ENCODE measurements at regions not wholly inside any gene's neighbourhood (a gene's known extent, or its start where the extent isn't known, plus 50 kb on each side); places are given as distances from the start of the nearest gene placed in this dataset.

DNA sequence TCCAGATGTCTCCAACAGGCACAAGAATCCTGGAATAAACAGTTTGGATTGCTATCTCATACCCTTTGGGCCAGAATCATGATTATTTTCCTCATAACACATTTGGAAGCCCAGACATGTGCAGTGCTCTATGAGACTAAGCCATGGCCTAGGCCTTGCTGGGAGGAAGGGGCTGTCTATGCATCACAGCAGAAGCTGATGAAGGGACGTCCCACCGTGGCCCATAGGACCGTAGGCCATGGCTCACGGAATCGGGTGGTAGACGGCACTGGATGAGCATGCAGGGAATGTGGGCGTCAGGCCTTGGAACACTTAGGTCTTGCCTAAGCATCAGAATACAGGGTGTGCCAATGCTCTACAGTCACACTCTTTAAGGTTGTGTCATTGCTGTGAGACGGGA is 283.8 kb upstream of the TSHZ3 start:
- Histone ChIP-seq H3K27me3 (ENCODE audit: insufficient read depth, low read length) (no peaks in the 10 kb centered on the region), H3K4me3 (ENCODE audit: insufficient read depth, low read depth, low read length) (no peak overlapping the region), H3K9ac (ENCODE audit: low read length) (no peak overlapping the region), H3K4me1 (ENCODE audit: insufficient read depth, low read length) (no peaks in the 10 kb centered on the region), H3K27ac (ENCODE audit: low read depth, low read length) (no peak overlapping the region), H2AFZ (ENCODE audit: low read depth, low read length) (no peak overlapping the region), H3K4me2 (ENCODE audit: low read length) (no peak overlapping the region), H3K79me2 (ENCODE audit: insufficient read depth, low read length) (no peaks in the 10 kb centered on the region), H3K36me3 (ENCODE audit: insufficient read depth, low read length) (no peaks in the 10 kb centered on the region), H3K9me3 (ENCODE audit: insufficient read depth, low read depth, low read length) (no peaks in the 10 kb centered on the region), H4K20me1 (ENCODE audit: insufficient read depth, low read length) (no peaks in the 10 kb centered on the region)
- DNase-seq (ENCODE audit: low read depth): no peak
- H3K27ac Mint-ChIP-seq (ENCODE audit: unreplicated experiment): no peak overlapping the region
- no peaks in the 10 kb centered on the region for H3K4me1 Mint-ChIP-seq (ENCODE audit: low read depth, unreplicated experiment)
- TF ChIP-seq, protein P1, sequence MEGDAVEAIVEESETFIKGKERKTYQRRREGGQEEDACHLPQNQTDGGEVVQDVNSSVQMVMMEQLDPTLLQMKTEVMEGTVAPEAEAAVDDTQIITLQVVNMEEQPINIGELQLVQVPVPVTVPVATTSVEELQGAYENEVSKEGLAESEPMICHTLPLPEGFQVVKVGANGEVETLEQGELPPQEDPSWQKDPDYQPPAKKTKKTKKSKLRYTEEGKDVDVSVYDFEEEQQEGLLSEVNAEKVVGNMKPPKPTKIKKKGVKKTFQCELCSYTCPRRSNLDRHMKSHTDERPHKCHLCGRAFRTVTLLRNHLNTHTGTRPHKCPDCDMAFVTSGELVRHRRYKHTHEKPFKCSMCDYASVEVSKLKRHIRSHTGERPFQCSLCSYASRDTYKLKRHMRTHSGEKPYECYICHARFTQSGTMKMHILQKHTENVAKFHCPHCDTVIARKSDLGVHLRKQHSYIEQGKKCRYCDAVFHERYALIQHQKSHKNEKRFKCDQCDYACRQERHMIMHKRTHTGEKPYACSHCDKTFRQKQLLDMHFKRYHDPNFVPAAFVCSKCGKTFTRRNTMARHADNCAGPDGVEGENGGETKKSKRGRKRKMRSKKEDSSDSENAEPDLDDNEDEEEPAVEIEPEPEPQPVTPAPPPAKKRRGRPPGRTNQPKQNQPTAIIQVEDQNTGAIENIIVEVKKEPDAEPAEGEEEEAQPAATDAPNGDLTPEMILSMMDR (IDR thresholded peaks at IDR 0.05; ENCODE audit: insufficient read depth, low read depth, low read length): no peak
- no peak for TF ChIP-seq EZH2 (IDR thresholded peaks at IDR 0.05; ENCODE audit: insufficient read depth, low read length)
- FAIRE-seq: no peak
- no peaks in the 10 kb centered on the region for H3K36me3 Mint-ChIP-seq (ENCODE audit: low read depth, unreplicated experiment)
- peaks cover 42% of the 10 kb centered on the region for H3K27me3 Mint-ChIP-seq (ENCODE audit: low read depth, unreplicated experiment)
- no peak overlapping the region for H3K4me3 Mint-ChIP-seq (ENCODE audit: unreplicated experiment)
- H3K9me3 Mint-ChIP-seq (ENCODE audit: unreplicated experiment): peaks cover 2% of the 10 kb centered on the region

DNA sequence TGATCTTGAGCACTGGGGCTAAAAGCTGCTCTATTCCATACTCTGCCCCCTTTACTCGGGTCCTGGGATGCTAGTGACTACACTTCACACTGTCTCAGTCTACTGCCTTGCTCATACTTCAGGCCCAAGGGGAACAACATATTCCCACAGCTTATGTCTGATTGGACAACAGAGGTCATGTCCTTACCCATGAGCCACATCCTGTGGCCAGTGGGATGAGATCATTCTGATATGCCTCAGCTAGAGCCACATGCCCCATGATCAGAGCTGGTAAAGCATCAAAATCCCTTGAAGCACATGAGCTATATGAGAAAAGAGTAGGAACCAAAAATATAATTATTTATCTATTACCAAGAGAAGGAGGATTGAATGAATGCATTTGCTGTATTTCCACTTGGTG is 290.1 kb upstream of the TSHZ3 start:
- no peak overlapping the region for H3K27ac Mint-ChIP-seq (ENCODE audit: unreplicated experiment)

DNA sequence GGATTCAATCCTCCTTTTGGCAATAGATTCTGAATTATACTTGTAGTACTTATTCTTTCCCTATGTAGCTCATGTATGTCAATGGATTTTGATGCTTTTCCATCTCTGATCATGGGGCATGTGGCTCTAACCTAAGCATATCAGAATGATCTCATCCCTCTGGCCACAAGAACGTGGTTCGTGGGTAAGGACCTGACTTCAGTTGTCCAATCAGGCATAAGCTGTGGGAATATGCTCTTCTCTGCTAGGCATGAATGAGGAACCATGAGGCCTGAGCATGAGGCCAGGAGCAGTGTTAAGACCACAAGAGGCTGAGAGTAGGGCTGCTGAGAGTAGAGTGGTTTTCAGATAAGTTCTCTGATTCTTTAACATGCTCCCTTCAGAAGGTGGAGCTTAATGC is 292.4 kb upstream of the TSHZ3 start:
- no peaks in the 10 kb centered on the region for H3K79me2 ChIP-seq (ENCODE audit: insufficient read depth, low read length)
- no peaks in the 10 kb centered on the region for H3K4me1 ChIP-seq (ENCODE audit: insufficient read depth, low read length)
- no peak overlapping the region for H3K9ac ChIP-seq (ENCODE audit: low read length)
- H3K9me3 Mint-ChIP-seq (ENCODE audit: unreplicated experiment): peaks cover 10% of the 10 kb centered on the region
- H3K27me3 ChIP-seq (ENCODE audit: insufficient read depth, low read length): no peaks in the 10 kb centered on the region
- DNase-seq (ENCODE audit: low read depth) (peak; percentile 57), FAIRE-seq (no peak)
- TF ChIP-seq, protein P1 (IDR thresholded peaks at IDR 0.05; ENCODE audit: insufficient read depth, low read depth, low read length): no peak
- TF ChIP-seq EZH2 (IDR thresholded peaks at IDR 0.05; ENCODE audit: insufficient read depth, low read length): no peak
- H2AFZ ChIP-seq (ENCODE audit: low read depth, low read length): no peak overlapping the region
- H3K27me3 Mint-ChIP-seq (ENCODE audit: low read depth, unreplicated experiment): peaks cover 4% of the 10 kb centered on the region
- peaks cover 1% of the 10 kb centered on the region for H3K4me1 Mint-ChIP-seq (ENCODE audit: low read depth, unreplicated experiment)
- no peaks in the 10 kb centered on the region for H4K20me1 ChIP-seq (ENCODE audit: insufficient read depth, low read length)
- peaks cover 2% of the 10 kb centered on the region for H3K9me3 ChIP-seq (ENCODE audit: insufficient read depth, low read depth, low read length)
- H3K4me3 Mint-ChIP-seq (ENCODE audit: unreplicated experiment): no peak overlapping the region
- H3K36me3 Mint-ChIP-seq (ENCODE audit: low read depth, unreplicated experiment): no peaks in the 10 kb centered on the region
- H3K27ac Mint-ChIP-seq (ENCODE audit: unreplicated experiment): no peak overlapping the region
- H3K27ac ChIP-seq (ENCODE audit: low read depth, low read length): no peak overlapping the region
- H3K4me2 ChIP-seq (ENCODE audit: low read length): no peak overlapping the region
- no peak overlapping the region for H3K4me3 ChIP-seq (ENCODE audit: insufficient read depth, low read depth, low read length)
- no peaks in the 10 kb centered on the region for H3K36me3 ChIP-seq (ENCODE audit: insufficient read depth, low read length)

More for the DNA sequence above, 290.1 kb upstream of the TSHZ3 start:
- FAIRE-seq (no peak), DNase-seq (ENCODE audit: low read depth) (peak; percentile 27)
- Histone ChIP-seq H2AFZ (ENCODE audit: low read depth, low read length) (no peak overlapping the region), H4K20me1 (ENCODE audit: insufficient read depth, low read length) (no peaks in the 10 kb centered on the region), H3K9me3 (ENCODE audit: insufficient read depth, low read depth, low read length) (no peaks in the 10 kb centered on the region), H3K27ac (ENCODE audit: low read depth, low read length) (no peak overlapping the region), H3K4me2 (ENCODE audit: low read length) (no peak overlapping the region), H3K27me3 (ENCODE audit: insufficient read depth, low read length) (no peaks in the 10 kb centered on the region), H3K4me1 (ENCODE audit: insufficient read depth, low read length) (no peaks in the 10 kb centered on the region), H3K36me3 (ENCODE audit: insufficient read depth, low read length) (no peaks in the 10 kb centered on the region), H3K9ac (ENCODE audit: low read length) (no peak overlapping the region), H3K4me3 (ENCODE audit: insufficient read depth, low read depth, low read length) (no peak overlapping the region), H3K79me2 (ENCODE audit: insufficient read depth, low read length) (no peaks in the 10 kb centered on the region)
- Mint-ChIP-seq H3K27me3 (ENCODE audit: low read depth, unreplicated experiment) (peaks cover 18% of the 10 kb centered on the region), H3K36me3 (ENCODE audit: low read depth, unreplicated experiment) (no peaks in the 10 kb centered on the region), H3K4me1 (ENCODE audit: low read depth, unreplicated experiment) (peaks cover 1% of the 10 kb centered on the region), H3K4me3 (ENCODE audit: unreplicated experiment) (no peak overlapping the region), H3K9me3 (ENCODE audit: unreplicated experiment) (peaks cover 3% of the 10 kb centered on the region)
- TF ChIP-seq, protein P1 (IDR thresholded peaks at IDR 0.05; ENCODE audit: insufficient read depth, low read depth, low read length): no peak
- no peak for TF ChIP-seq EZH2 (IDR thresholded peaks at IDR 0.05; ENCODE audit: insufficient read depth, low read length)

All from astrocyte (in vitro differentiated cells and primary cell).